HS-27A (cell line): ENCODE measurements at regions not wholly inside any gene's neighbourhood (a gene's known extent, or its start where the extent isn't known, plus 50 kb on each side); places are given as distances from the start of the nearest gene placed in this dataset.
"Not testable (repeated sequence)": the region's sequence is repeated elsewhere in the genome, so short reads cannot be mapped to it uniquely, and the experiment has no call there.

ENCODE experiments used
- DNase-seq: peaks from one replicate; pipeline ENCODE4 v3.0.0-alpha.2; 2012; ENCODE audit warnings: low read depth, missing footprints

DNA sequence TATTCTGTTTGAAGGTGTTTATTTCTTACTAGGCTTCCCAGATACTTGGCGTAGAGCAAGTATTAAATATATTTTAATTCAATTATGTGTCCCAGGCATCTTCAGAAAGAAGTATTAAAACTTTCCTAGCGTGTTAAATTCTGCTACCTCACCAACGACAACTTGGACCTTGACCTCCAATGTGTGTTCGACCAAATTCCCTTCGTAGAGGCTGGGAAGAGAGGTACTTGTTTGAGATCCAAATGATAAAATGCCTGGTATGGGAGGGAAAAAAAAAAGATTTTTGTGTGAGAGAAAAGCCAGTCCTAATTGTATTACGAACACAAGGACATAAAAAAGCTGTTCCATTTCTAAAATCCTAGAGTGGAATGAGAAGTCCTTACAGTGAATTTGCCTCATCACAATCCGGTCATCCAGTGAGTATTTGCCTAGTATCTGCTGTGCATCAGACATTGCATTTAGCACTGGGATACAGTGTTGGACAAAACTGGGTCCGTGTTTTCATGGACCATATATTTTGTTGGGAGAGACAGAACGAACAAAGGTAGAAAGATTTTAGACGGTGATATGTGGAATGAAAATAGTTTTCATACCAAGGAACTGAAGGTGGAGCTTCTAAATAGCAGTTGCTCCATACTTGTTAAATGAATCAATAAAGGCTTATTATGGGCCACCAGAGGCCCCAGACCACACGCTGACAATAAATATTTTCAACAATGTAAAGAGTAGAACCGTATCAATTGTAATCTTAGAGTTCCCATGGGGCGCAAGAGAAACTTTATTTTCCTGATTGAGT is 103.1 kb downstream of the KIF4B start:
- DNase-seq: no peak

- DNase-seq: no peak
Measured at GRCh38 chr5:155125551-155126095, 112.1 kb downstream of the KIF4B start.

- DNase-seq: no peak
Measured at GRCh38 chr5:155126573-155126972, 113.0 kb downstream of the KIF4B start.

- DNase-seq: no peak
Measured at GRCh38 chr5:155127552-155127951, 114.0 kb downstream of the KIF4B start.

GRCh38 chr5:155128786-155129512 is 115.4 kb downstream of the KIF4B start:
- no peak for DNase-seq

DNA sequence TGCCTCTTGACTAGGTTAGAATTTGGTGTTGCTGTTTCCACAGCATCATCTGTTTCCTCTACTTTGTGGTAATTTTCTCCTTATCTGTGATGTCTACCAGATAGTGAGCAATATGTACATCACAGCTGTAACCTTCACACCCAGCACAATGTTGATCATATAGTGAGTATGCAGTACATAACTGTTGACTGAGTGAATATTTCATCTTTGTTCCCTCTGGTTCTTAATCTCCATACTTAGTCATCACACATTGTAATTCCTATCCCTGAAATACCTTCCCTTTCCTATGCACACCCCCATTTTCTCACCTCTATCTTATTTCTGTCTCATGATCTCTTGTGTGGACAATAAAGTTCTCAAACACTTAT is 115.9 kb downstream of the KIF4B start:
- DNase-seq: no peak

GRCh38 chr5:155134130-155134529 is 120.6 kb downstream of the KIF4B start:
- DNase-seq: no peak

DNA sequence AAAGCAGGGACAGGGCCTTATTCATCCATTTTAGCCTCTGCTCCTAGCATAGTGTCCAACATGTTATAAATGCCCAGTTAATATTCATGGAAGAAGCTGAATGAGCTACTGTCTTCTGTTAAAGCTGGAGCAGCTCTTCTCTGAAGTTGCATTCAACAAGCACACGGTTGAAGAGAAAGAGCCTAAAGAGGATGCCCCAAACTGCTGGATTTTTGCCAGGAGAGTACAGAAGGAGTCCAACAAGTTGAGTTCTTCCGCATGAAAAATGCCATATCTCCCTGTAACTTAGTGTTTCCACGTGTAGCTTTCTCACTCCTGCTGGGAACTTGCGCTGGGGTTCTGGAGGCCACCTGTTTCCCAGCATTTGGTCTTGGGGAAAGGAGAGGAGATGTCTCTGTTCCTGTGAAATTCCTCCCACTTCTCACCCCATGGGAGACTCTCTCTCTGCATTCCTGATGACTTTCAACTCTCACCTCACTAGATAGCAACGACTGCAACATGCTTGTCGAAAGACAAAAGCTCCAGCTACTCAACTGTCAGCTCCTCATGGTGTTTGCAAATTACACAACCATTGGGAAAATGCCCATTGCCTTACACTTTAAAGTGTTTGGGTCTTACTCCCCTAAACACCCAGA is 122.8 kb downstream of the KIF4B start:
- no peak for DNase-seq

DNA sequence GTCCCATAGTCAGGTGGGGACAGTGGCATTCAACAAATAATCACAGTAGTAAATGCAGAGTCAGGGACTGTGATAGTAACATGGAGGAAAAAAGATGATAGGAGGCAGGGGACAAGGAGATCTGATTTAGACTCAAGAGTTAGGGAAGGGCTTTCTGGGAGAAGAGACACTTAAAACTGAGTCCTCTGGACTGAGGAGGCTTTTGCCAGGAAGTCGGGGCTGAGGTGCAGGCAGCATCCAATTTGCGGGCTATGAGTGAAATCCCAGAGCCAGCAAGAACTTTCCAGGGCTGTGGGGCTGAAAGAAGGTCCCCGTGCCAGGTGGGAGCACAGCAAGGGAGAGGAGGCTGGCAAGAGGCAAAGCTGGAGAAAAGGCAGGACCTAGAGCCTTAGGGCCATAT is 124.1 kb downstream of the KIF4B start:
- no peak for DNase-seq

DNA sequence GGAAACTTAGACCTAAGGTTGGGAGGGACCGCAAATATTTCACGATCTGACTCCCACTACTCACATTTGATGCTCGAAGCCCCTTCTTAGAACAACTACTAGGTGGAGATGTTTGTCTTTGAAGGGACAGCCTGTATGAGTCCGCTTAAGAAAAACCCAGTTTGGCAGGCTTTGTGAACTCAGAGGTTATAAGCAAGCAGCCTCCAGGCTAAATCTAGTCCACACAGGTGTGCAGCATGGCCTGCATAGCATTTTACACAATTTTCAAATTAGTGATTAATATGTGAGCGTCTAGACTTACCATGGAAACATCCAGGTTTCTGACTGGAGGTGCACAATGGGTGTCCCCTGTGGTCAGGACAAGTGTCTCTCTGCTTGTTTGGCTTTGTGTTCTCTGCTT is 127.1 kb downstream of the KIF4B start:
- DNase-seq: no peak

DNA sequence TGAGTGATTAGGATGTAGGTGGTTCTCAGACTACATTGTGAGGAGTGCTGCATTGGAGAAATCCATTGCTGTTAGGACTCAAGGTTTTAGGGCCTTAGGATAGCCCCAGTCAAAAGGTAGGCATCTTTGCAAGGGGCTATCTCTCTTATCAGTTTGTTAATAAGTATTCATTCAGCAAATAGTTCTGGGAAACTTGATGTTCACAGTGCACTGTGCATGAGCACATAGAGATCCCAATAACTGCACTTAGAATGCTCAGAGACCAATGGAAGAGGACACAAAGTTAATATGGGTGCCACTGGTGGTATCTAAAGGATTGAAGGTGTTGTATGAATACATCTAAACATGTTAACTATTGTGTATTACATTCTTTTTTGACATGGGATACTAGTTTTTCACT is 131.4 kb downstream of the KIF4B start:
- no peak for DNase-seq

DNA sequence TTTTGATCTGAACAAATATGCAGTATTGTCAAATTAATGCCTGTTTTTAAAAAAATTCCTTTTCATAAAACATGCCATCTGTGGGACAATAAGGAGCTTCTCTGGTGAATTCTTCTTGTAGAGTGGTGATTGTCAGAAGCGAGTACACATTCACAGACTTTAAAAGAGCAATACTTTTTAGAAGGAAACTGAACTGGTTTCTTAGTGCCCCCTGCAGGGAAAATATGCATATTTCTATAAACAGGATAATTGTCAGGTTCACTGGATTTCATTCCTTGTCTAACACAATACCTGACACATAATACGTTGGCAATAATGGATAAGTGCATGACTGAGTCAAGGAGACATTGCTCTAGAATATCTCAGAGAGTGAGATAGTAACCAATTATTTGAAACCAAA is 133.7 kb downstream of the KIF4B start:
- DNase-seq: no peak

GRCh38 chr5:155148694-155149093 is 135.1 kb downstream of the KIF4B start:
- DNase-seq: no peak

- no peak for DNase-seq
Measured at GRCh38 chr5:155150012-155150411, 136.5 kb downstream of the KIF4B start.

DNA sequence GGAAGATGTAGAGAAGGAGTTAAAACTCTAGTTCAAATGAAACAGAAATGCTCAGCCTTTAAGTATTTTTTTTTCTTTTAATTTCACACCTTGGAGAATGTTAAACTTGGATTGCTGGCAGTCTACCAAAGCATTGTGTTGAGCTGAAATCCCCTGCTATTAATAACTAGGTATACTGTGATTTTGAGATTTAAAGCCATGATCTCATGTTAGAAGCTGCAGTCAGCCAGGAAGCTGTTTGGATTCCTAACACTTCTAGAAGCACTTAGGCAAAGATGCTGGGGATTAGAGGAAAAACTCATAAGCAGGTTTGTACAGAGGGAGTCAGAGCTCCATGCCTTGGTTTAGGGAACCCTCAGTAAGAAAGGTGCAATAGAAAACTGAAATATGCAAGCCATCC is 141.4 kb downstream of the KIF4B start:
- DNase-seq: no peak

DNA sequence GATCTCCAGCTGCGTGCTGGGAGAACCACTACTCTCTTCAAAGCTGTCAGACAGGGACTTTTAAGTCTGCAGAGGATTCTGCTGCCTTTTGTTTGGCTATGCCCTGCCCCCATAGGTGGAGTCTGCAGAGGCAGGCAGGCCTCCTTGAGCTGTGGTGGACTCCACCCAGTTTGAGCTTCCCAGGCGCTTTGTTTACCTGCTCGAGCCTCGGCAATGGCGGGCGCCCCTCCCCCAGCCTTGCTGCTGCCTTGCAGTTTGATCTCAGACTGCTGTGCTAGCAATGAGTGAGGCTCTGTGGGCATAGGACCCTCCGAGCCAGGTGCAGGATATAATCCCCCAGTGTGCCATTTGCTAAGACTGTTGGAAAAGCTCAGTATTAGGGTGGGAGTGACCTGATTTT is 149.5 kb downstream of the KIF4B start:
- not testable (repeated sequence) for DNase-seq

DNA sequence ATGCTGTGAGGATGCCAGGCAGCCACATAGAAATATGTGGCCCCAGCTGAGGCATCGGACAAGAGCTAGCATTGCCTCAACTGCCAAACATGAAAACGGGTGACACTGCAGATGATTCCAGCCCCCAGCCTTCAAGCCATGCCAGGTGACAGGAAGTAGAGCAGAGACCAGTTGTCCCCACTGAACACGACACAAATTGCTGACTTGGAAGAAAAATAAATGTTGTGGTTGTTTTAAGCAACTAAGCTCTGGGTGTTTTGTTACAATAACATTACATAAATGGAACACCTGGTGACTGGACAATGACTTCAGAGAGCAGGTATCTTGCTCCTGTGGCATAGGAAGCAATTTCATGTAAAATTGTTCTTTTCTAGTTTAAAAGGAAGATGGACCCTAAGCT is 154.2 kb downstream of the KIF4B start:
- DNase-seq: no peak

GRCh38 chr5:155181542-155181941 is 168.0 kb downstream of the KIF4B start:
- no peak for DNase-seq

DNA sequence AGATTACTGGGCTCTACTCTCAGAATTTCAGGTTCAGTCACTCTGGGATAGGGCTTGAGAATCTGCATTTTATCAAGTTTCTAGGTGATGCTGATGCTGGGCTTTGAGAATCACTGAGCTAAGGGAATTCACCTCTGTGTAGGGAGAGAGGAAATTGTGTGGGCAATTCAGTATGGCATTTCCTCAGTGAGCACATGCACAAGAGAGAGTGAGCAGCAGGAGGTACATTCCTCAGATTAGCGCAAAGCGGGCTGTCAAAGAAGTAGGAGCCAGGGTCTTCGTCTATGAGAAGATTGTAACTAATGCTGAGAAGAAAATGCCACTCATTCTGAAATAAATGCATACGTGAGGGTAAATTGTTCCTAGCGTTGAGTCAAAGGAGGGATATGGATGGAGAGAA is 175.9 kb downstream of the KIF4B start:
- DNase-seq: no peak

DNA sequence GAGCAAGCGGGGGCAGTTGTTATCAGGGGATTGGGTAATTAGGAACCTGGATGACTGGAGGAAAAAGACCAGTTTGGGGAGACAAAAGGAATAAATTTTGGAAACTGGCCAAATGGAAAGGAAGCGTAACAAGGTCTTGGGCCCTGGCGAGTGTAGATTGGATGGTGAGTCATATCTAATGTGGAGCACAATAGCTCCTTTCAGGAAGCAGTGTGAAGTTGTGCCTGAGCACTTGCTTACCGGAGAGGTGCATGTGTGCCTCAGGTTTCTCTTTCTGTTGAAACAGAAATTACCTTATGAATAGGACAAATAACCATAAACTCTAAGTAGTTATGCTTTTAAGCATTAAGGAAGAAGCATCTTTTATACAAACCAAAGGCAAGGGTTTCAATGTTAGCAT is 176.4 kb downstream of the KIF4B start:
- DNase-seq: no peak

DNA sequence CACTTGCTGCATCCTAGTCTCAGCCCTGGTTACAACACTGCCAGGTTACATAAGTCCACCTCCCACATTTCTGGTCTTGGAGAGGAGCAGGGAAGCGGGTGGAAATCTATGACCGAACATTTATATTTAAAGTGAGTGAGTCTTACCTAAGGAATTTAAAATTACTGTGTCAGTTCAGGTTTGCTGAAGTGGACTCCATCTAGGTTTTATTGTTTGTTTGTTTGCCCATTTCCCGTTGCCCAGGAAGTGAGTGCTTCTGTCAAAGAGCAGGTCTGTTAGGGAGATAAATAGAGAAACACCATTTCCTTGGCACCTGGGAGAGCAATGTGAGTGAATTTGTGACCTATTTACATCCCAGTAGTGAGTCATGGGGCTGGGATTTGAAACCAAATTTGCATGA is 179.5 kb downstream of the KIF4B start:
- no peak for DNase-seq

GRCh38 chr5:155193483-155194107 is 180.0 kb downstream of the KIF4B start:
- no peak for DNase-seq

GRCh38 chr5:155200608-155201007 is 187.1 kb downstream of the KIF4B start:
- no peak for DNase-seq
